Endometrial microvascular endothelial cells (primary cell): ENCODE measurements at regions not wholly inside any gene's neighbourhood (a gene's known extent, or its start where the extent isn't known, plus 50 kb on each side); places are given as distances from the start of the nearest gene placed in this dataset.
"Not testable (repeated sequence)": the region's sequence is repeated elsewhere in the genome, so short reads cannot be mapped to it uniquely, and the experiment has no call there.

Experiments used
- in situ Hi-C: cut with HindIII; loops from 2 replicates; pipeline ENCODE4 v1.10.0; 2017; ENCODE audit warnings: low sequenced_read_pairs, low pct_unique_long_range_greater_than_20kb; ENCODE audit errors: inconsistent ontology term

DNA sequence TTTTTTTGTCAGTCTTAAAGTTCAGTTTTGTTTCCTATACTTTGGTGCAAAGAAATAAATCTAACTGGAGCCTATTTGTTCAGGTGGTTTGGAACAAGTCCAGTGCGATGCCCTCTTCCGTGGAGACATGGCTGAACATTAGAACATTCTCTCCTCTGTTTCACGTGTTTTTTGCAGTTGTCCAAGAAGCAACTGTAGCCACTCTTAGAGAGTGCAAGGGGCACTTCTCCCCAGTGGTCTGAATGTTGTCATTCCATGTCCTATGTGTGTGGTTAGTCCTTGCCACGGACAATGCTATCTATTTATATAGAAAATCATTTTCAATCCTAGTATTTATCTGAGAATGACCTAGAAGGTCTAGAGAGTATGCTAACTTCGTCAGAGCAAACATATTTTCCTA is 1232.5 kb upstream of the SEL1L start:
- in situ Hi-C loops = no loop called here

- in situ Hi-C loops = no loop called here
Observed at GRCh38 chr14:82766996-82767395, 1233.3 kb upstream of the SEL1L start.

DNA sequence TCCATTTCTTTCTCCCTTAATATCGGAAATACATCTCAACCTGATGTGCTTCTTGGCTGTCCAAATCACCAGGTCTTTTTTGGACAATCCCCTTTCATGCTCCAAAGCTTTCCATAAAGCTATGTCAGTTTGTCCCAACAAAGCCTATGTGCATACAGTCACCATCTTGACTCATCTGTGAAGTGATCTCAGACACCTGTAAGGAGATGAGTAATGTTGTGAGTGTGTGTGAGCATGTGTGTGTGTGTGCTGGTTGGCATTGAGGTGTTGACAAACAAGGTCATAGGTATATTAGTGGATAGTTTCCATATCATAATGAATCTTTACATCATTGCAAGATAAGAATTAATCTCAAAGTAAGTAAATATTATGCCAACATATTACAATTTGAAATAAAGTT is 1243.3 kb upstream of the SEL1L start:
- in situ Hi-C loops = no loop called here

- in situ Hi-C loops = no loop called here
Observed at GRCh38 chr14:82778008-82778590, 1244.4 kb upstream of the SEL1L start.

GRCh38 chr14:82778601-82779000 is 1244.9 kb upstream of the SEL1L start:
- in situ Hi-C loops = no loop called here

GRCh38 chr14:82779301-82779700 is 1245.6 kb upstream of the SEL1L start:
- in situ Hi-C loops = no loop called here

- in situ Hi-C loops = no loop called here
Observed at GRCh38 chr14:82785756-82786482, 1252.3 kb upstream of the SEL1L start.

DNA sequence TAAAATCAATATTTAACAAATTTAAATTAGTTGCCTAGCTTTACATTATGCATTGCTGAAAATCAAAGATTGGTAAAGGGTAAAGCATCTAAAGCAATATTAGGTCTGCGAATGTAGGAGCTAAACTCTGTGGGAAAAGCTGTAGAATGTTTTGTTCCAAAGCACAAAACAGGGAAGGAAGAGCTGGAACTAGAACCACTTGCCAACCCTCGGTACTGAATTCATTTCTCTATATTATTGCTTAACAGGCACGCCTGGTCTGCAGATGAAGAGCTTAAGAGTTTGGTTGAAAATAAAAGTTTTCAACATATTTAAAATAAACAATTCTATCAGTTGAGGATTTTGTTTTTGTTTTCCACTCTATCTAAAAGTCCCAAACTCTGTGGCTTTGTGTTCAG is 1252.8 kb upstream of the SEL1L start:
- in situ Hi-C loops = no loop called here

DNA sequence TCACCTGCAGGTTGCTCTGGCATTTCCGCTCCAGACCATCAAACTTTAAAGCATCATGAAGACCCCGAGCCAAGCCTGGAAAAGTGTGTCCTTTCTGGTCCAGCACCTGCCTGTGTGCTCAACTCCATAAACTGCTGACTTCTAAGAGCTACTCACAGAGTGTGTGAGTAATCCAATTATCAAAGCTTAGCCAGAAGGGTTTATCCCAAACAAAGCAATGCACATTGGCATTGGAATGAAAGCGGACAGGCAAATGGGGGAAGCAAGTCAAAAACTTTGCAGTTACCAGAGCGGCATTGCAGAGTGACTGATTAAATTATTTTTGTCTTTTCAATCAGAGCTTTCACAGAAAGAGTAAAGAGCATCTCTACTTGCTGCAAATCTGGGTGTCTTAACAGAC is 1262.4 kb upstream of the SEL1L start:
- in situ Hi-C loops = no loop called here

GRCh38 chr14:82798276-82798675 is 1264.6 kb upstream of the SEL1L start:
- in situ Hi-C loops = no loop called here

GRCh38 chr14:82805892-82806825 is 1272.5 kb upstream of the SEL1L start:
- in situ Hi-C loops = no loop called here

GRCh38 chr14:82811246-82811645 is 1277.6 kb upstream of the SEL1L start:
- in situ Hi-C loops = no loop called here

GRCh38 chr14:82814339-82814738 is 1280.7 kb upstream of the SEL1L start:
- in situ Hi-C loops = not testable (repeated sequence)

- in situ Hi-C loops = no loop called here
Observed at GRCh38 chr14:82830596-82830995, 1296.9 kb upstream of the SEL1L start.

GRCh38 chr14:82836256-82836950 is 1302.8 kb upstream of the SEL1L start:
- in situ Hi-C loops = no loop called here

GRCh38 chr14:82837611-82838140 is 1304.0 kb upstream of the SEL1L start:
- in situ Hi-C loops = no loop called here

GRCh38 chr14:82850576-82850975 is 1316.9 kb upstream of the SEL1L start:
- in situ Hi-C loops = no loop called here

DNA sequence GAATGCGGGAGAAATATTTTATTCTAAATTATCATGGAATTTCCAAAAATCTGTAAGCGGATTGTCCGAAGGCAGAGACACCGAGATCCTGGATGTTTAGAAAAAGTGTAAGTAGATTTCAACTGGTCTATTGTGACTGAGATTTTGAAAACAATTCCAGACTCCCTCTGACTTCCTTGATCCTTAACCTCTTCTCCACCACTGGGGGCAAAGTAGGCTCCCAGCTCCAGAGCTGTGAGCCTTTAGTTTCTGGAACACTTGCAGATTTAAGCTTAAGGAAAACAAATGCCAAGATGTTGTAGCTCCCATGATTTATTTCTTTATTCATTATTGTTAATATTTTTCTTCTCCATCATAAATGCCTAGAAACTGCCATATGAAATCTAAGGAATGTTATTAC is 1320.5 kb upstream of the SEL1L start:
- in situ Hi-C loops = no loop called here

- in situ Hi-C loops = no loop called here
Observed at GRCh38 chr14:82854901-82855300, 1321.2 kb upstream of the SEL1L start.
